ENCODE measurements at regions not wholly inside any gene's neighbourhood (a gene's known extent, or its start where the extent isn't known, plus 50 kb on each side); places are given as distances from the start of the nearest gene placed in this dataset.

DNA sequence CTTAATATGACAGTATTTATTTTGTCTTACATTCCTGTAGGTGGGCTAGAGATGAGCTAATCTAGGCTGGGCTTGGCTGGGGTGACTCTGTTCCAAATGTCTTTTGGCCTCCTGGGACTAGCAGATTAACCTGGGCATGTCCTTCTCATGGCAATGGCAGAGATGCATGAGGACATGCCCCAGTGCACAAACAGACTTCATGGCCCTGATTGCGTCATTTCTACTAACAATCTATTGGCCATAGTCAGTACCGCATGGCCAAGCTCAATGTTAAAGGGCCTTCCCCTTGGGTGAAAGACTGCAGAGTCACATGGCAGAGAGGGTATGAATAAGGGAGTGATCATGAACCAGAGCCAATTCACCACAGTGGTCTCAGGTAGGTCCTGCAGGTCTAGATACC is 313.4 kb downstream of the MSX2 start:
- DNase-seq (ENCODE audit: low read depth in 2 of 2) = no peak

DNA sequence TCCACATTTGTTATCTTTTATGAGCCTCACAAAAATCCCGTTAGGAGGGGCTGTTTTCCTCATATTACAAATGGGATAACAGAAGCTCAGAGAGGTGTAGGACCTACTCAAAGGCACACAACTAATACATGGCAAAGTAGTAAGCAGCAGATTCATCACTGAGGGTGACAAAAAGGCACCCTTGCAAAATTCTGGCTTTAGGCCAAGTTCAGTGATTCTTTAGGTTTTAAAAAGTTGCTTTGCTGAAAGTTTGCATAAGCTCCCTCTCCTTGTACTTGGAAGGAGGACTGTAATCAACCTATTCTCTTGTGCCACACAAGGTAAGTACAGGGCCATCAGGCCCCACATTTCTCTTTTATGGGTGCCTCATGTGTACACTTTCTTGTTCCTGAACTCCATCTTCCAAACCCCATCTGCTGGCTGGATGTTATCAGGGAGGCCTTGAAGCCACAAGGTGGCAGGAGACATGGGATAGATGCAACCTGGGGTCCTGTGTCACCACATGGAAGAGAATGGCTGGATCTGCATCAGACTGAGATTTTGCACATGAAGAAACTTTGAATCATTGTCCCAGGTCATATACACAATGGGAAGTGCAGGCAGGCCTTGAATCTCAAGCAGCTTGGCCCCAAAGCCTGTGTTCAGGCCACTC is 311.6 kb downstream of the MSX2 start:
- DNase-seq (ENCODE audit: low read depth in 2 of 2) = no peak

DNA sequence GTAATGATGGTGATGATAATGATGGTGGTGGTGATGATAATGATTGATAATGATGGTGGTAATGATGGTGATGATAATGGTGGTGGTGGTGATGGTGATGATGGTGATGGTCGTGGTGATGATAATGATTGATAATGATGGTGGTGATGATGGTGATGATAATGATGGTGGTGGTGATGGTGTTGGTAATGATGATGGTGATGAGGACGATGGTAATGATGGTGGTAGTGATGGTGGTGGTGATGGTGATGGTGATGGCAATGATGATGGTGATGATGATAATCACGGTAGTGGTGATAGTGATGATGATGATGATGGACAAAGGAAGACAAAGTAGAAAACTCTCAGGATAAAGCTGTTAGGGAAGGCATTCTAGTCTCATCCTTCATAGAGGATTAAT is 310.5 kb downstream of the MSX2 start:
- no peak for DNase-seq (ENCODE audit: low read depth in 2 of 2)

DNA sequence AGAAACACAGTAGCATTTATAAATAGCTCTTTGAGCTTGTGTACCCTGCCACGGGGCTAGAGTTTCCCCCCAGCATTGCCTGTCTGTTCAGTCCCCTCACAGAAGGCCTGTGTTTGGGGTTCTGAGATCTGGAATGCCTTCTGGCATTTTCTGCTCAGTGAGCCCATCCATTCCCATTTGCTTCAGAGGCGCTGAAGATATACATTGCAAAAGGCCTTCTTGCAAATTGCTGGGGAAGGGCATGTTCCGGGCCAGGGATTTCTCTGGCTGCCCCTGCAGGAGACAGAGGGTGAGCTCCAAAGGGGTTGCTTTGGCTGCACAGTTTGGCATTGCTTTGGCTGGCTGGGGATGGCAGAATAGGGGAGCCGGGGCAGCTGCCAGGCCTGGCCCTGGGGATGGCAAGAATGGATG is 308.4 kb downstream of the MSX2 start:
- DNase-seq (ENCODE audit: low read depth in 2 of 2) = no peak

DNA sequence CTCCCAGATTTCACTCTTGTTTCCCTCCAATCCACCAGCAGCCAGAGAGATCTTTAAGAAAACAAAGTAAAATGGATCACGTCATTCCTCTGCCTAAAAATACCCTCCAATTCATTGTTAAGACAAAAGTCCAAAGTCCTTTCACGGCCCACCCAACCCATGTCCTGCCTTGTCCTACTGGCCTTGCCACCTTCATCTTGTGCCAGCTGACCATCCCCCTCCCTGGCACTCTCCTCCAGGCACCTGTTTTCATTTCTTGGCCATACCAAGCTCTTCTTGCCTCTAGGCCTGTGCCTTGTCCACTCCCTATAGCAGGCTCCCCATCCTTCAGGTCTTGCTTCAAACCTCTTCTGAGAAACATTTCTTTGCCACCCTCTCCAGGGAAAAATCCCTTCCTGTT is 307.6 kb downstream of the MSX2 start:
- DNase-seq (ENCODE audit: low read depth in 2 of 2) = no peak

DNA sequence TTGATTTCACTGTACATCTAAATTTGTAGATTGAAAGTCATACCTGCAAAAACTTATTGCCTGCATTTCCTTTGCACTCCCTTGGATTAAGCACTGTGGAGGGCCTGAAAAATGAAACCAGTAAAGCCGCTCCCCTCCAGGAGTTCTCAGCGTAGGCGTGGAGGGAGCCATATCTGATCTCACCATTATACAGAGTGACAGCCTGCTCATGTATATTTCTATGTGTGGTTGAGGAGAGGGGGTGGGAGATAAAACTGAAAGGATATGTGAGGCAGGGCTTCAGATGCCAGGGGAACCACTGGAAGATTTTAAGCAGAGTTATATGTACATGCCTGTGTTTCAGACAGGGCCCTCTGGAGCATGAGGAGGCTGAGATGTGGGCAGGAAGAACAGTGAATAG is 303.0 kb downstream of the MSX2 start:
- no peak for DNase-seq (ENCODE audit: low read depth in 2 of 2)

DNA sequence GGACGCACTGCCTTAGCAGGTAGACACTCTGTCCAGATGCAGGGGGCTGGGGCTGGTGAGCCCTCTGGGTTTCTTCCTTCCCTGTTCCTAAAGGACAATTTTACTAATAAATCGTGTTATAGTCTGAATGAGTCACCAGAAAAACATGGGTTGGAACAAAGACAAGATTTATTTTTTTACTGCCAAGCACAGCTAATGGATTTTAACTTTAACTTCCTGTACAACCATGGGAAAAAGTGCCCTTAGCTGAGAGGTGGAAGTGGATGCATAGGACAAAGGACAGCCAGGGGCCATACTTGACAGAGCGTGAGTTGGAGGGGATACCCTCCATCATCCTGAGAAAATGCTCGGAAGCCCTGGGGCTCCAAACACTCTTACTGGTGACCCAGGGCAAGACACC is 300.7 kb downstream of the MSX2 start:
- DNase-seq (ENCODE audit: low read depth in 2 of 2) = no peak

DNA sequence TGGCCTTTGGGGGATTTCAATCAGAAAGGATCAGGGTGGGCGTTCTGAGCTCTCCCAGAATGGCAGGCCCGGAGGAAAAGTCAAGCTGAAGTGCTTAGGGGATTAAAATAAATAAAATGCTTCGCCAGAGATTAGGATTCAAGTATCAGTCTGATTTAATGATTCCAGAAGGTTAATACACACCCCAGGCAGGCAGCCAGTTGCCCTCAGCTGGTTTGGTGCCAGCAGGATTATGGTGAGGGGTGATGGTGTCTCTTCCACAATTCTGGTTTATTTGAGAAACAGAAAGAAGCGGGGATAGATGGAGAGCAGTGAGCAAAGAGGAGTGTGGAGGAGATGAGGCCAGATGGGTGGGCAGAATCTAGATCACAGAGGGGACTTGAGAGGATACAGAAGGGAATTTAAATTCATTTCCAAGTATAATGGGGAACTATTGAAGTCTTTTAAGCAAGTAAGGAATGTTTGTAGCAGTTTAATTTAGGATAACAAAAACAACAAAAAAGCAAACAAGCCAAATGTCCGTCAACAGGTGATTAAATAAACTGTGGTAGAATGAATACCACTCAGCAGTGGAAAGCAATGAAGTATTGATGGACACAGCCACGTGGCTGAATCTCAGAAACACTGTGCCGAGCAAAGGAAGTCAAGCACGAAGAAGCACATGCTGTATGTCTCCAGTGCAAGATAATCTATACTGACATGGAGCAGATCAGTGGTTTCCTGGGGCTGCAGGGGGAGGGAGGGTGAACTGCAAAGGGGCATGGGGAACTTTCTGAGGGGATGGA is 297.7 kb downstream of the MSX2 start:
- no peak for DNase-seq (ENCODE audit: low read depth in 2 of 2)

DNA sequence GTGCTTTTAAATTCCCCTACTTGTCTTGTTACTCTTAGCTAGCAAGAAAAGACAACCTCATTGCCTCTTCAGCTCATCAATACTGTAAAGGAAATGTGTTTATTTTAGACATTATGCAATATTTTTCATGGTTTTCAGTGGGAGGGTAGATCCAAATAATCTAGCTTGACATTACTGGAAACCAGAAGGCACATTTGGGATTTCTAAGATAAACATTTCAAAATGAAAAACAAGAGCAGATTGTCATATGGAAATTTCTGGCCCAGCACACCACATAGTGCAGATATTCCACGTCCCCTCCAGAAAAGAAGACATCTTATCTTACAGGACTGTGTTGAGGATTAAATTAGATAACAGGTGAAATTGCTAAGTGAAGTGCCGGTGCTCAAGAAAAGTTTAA is 296.9 kb downstream of the MSX2 start:
- DNase-seq (ENCODE audit: low read depth in 2 of 2) = no peak

DNA sequence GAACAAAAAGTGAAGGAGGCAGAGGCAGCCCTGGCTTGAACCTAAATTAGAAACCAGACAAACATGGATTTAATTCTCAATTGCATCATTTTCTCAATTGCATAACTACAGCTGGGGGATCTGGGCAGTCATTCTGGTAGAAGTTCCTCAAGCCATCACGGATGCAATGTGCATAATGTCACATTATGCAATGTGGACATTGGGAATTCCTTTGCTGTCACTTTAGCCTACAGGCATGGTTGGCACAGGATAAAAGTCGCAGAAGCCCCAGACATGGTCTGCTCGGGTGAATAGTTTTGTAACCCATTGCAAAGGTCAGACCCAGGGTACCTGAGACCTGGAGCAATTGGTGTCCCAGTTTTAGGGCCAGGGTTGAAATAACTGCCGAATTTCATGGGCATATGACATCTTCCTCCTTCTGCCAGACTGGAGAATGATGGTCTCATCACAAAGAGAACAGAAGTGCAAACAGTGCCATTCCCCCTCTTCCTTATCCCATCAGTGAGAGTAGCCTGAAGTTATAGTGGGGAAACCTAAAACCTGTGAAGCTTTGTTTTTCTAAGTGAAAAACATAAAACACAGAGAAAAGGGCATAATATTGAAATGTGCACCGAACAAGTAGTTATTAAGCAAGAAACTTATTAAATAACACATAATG is 290.8 kb downstream of the MSX2 start:
- no peak for DNase-seq (ENCODE audit: low read depth in 2 of 2)

DNA sequence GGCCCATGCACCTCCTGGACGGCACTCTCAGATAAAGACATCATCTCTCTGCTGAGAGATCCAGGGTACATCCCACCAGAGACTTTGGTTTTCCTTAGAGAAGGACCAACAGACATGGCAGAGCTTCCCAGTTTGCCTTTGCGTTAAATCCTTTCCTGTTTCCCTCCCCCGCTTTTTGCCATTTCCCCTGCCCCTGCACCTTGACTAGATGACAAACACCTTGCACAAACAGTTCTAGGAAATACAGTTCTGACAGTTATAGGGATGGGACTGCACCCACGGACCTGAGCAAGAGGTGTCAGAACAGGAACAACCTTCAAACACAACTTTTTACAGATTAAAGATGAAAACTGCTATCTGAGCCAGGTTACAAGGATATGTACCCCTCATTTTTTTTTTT is 288.9 kb downstream of the MSX2 start:
- DNase-seq (ENCODE audit: low read depth in 2 of 2) = no peak

DNA sequence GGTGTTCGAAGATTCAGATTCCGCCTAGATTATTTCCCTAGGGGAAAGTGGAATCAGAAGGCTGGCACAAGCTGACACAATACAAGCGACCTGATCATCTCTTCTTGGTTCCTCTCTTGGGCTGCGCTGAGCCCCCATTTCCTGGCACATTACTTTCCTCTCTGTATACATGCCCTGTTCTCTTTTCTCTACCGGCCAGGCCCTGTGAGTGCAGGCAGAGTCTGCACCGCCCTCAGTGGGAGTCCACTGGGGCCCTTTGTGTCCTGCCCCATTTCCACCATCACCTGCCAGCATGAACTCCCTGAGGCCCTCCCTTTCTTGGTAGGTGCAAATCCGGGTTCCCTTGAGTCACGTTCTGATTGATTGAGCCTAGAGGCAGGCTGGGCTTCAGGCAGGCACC is 287.9 kb downstream of the MSX2 start:
- DNase-seq (ENCODE audit: low read depth in 2 of 2) = no peak

DNA sequence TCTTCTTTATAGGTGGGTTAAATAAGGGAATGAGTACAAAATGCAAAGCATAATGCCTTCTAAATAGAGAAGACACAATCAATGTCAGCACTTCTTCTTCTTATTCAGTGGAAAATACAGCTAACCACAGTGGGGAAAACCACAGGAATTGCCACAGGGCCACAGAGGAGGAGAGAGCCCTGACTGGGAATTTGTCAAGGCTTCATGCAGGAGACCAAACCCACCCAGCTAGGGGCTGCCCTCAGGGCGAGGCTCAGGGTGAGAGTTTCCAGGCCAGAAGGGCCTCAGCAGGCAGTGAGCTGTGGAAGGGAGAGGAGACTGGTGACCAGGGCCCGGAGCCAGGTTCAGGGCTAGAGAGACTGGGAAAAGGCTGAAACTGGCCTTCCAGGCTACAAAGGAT is 279.1 kb downstream of the MSX2 start:
- DNase-seq (ENCODE audit: low read depth in 2 of 2) = no peak

DNA sequence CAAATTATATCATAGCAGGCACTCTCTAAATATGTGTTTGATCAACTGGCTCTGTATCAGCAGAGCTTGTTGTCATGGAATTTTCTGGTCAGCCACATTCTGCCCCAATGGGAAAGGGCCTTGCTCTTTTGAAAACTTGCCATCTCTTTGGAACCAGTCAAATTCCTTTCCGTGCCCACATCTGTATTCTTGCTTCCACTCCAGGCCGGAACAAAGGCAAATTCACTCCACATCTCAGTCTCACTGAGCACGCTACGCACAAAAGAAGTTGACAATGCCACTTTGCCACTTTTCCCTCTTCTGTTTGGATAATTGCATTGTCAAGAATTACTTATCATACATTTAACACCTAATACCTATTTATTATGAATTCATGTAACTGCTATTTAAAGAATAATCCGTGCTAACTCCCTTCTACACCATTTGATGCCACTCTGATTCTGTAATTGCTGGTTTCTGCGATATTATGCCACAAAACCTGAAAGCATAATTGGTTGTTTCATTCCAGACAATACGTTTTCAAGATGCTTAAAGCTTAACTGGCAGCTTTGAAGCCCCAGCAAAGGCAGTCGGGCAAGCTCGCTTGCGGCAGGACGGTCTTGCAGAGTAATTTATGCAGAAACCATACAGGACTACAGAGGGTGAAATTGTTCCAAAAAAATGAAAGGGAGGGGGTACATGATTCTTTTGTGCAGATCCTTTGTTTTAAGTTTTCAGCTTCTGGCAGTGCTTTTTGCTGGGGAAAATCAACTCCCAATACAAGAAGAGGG is 277.7 kb downstream of the MSX2 start:
- no peak for DNase-seq (ENCODE audit: low read depth in 2 of 2)

DNA sequence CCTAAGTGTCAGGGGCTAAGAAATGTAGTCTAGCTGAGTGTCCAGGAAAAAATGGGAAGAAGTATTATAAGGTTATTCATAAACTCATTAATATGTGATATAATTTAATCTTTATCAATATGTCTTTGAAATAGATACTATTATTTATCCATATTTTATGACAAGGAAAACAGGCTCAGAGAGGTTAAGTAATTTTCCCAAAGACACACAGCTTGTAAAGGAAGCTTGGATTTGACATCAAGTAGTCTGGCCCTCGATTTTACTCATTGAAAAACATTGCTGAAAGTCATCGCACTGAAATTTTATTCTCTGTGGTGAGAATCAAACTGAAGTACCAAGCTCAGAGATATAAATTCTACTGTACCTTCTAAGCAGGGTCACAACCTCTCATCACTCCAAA is 276.9 kb downstream of the MSX2 start:
- no peak for DNase-seq (ENCODE audit: low read depth in 2 of 2)

DNA sequence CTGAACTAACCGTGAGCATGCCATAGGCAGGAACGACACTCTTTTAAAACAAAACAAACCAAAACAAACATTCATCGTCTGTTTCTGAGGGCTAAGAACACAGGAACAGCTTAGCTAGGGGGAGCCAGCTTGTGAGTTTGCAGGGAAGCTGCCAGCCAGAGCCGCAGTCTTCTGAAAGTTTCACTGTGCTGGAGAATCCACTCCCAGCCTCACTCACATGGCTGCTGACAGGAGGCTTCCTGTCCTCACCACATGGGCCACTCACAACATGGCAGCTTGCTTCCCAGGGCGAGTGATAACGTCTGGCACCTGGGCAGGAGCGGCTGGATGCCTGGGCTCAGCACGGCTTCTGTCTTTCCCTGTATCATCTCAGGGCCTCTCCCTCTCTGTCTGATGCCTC is 275.2 kb downstream of the MSX2 start:
- DNase-seq (ENCODE audit: low read depth in 2 of 2) = no peak

DNA sequence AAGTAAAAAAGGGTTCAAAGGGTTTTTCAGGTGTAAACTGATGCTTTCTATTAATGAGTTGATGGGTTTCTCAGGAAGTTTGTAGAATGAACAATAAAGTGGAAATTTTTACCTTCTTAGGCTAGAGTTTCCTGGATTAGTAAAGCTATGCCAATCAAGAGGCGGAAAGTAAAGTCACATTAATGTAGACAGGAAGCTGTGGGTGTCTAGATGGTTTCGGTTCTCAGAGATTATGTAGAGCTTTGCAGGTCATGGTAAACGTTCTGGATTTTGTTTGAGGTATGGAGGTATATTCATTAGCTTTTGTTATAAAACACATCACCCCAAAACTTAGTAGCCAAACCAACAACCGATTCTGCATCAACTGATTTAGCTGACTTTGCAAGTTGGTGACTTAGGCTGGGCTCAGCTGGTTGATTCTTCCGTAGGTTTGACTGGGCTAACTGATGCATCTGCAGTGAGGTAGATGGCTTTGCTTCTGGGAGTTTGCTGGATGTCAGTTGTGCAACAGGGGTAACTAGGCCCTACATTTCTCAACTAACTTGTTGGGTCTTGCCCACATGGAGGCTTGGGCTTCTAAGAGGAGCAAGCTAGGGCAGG is 273.8 kb downstream of the MSX2 start:
- DNase-seq (ENCODE audit: low read depth in 2 of 2) = no peak

DNA sequence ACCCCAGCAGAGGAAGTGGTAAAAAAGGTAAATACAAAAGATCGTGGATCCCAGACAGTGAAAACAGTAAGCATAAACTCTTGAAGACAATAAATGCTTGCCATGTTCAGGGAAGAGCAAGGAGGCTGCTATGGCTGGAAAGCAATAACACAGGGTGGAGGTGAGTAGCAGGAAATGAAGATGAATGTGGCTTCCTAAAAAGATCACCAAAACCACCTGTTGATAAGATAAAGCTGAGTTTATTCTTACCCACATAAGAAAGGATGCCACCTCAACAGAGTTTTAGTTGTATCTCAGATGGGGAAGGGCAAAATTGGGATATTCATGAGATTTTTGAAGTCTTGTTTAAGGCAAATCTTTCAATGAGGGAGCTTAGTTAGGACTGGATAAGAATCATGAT is 273.3 kb downstream of the MSX2 start:
- DNase-seq (ENCODE audit: low read depth in 2 of 2) = no peak

DNA sequence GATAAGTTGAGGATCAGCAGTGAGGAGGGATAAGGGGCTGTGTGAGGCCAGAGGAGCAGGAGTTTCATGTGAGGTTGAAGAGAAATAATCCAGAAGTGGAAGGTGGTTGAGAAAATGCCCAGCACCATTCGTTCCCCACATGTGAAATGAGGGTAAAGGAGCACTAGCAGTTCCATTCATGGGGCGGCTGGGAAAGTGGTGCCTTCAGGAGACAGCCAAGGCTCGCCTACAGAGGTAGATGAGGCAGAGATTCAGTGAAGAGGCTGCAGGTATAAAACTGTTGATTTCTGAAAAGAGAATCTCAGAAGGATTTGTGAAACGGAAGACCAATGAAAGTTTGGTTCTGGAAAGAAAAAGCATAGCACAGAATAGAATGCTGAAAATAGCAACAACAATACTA is 272.6 kb downstream of the MSX2 start:
- DNase-seq (ENCODE audit: low read depth in 2 of 2) = no peak

DNA sequence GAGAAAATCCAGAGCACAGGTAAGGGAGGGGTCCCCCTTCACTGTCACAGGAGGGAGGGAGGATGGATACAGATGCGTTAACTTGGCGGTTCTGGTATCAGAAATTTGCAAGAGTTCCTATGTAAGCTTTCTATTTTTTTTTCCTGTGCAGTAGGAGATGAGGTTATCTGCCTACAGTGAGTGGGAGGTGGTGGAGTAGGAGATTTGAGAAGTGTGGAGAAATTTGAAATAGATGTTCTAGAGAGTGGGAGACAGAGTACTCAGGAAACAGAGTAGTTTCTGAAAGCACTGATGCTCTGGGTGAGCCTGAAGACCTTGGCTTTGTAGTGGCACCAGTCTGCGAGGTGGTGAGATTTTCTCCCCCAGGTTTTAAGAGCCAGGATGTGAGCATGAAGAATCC is 271.4 kb downstream of the MSX2 start:
- no peak for DNase-seq (ENCODE audit: low read depth in 2 of 2)

DNA sequence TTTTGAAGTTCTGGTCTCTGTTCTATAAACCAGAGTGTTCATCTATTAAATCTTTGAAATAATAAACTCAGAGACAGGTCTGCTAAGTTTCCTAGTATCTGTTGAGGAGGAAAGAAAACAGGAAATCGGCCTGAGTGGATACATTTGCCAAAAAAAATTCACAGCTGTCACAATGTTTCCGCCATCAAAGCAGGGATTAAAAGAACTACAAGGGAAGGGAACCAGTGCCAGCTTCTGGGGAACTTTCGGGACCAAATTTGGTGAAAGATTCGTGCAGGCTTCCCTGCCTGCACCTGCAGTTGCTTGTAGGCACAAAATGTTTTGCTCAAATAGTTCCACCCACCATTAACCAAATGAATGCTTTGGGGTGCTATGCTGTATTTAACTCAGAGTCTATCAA is 267.5 kb downstream of the MSX2 start:
- DNase-seq (ENCODE audit: low read depth in 2 of 2) = no peak

DNA sequence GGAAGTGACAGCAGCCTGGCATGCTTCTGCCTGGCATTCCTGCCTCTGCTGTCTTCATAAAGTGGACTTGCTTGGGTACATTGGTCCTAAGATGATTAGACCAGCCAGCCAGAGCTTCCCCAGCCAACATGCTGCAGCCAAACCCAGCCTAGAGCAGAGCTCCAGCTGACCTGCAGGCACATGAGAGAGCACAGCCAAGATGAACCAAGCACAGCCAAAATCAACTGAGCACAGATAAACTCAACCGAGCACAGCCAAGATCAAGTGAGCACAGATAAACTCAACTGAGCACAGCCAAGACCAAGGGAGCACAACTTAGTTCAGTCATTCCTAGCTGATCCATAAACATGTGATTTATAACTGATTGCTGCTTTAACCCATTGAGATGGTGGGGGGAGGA is 266.5 kb downstream of the MSX2 start:
- no peak for DNase-seq (ENCODE audit: low read depth in 2 of 2)
